Trophoblast cell (in vitro differentiated cells and primary cell): ENCODE measurements at regions not wholly inside any gene's neighbourhood (a gene's known extent, or its start where the extent isn't known, plus 50 kb on each side); places are given as distances from the start of the nearest gene placed in this dataset.
"Not testable (repeated sequence)": the region's sequence is repeated elsewhere in the genome, so short reads cannot be mapped to it uniquely, and the experiment has no call there.

ENCODE experiments used
- DNase-seq, 2 donors: peaks; one replicate each; pipeline ENCODE4 v3.0.0-alpha.2; 2016
- H2AFZ ChIP-seq: 2 replicates; pipeline ENCODE4 v1.6.1; 2013; ENCODE audit warnings: low read length, moderate library complexity, mild to moderate bottlenecking; ENCODE audit not compliant: insufficient read depth, poor library complexity
- H2AK5ac ChIP-seq: 2 replicates; pipeline ENCODE4 v1.6.1; 2013; ENCODE audit warnings: mild to moderate bottlenecking, low read length
- H2BK120ac ChIP-seq: 2 replicates; pipeline ENCODE4 v1.6.1; 2013; ENCODE audit warnings: low read length, mild to moderate bottlenecking, moderate library complexity; ENCODE audit not compliant: insufficient read depth, poor library complexity
- H2BK12ac ChIP-seq: 2 replicates; pipeline ENCODE4 v1.6.1; 2013; ENCODE audit warnings: mild to moderate bottlenecking, low read length, moderate library complexity
- H2BK5ac ChIP-seq: 2 replicates; pipeline ENCODE4 v1.6.1; 2013; ENCODE audit warnings: low read length, low read depth, moderate library complexity, mild to moderate bottlenecking; ENCODE audit not compliant: poor library complexity
- H3K14ac ChIP-seq: 2 replicates; pipeline ENCODE4 v1.6.1; 2013; ENCODE audit warnings: mild to moderate bottlenecking, low read length
- H3K18ac ChIP-seq: 2 replicates; pipeline ENCODE4 v1.6.1; 2013; ENCODE audit warnings: mild to moderate bottlenecking, low read length
- H3K23ac ChIP-seq: 2 replicates; pipeline ENCODE4 v1.6.1; 2013; ENCODE audit warnings: low read length
- H3K27ac ChIP-seq: 2 replicates; pipeline ENCODE4 v1.5.1; 2013; ENCODE audit warnings: low read depth, mild to moderate bottlenecking, inconsistent platforms, low read length, moderate library complexity
- H3K27me3 ChIP-seq: 2 replicates; pipeline ENCODE4 v1.6.1; 2013; ENCODE audit warnings: inconsistent platforms, mild to moderate bottlenecking, low read length, moderate library complexity; ENCODE audit not compliant: insufficient read depth
- H3K36me3 ChIP-seq, 2 experiments: 1 replicate in 1 of 2; 2 replicates in 1 of 2; pipeline ENCODE4 v1.6.1; 2013; ENCODE audit warnings: low read length in 2 of 2, mild to moderate bottlenecking in 2 of 2, moderate library complexity in 1 of 2; ENCODE audit not compliant: insufficient read depth in 2 of 2, control insufficient read depth in 1 of 2
- H3K4ac ChIP-seq: 2 replicates; pipeline ENCODE4 v1.6.1; 2013; ENCODE audit warnings: low read depth, mild to moderate bottlenecking, low read length, moderate library complexity
- H3K4me1 ChIP-seq, 2 experiments: 1 replicate in 1 of 2; 2 replicates in 1 of 2; pipeline ENCODE4 v1.6.1; 2013; ENCODE audit warnings: low read length in 2 of 2, mild to moderate bottlenecking in 2 of 2, moderate library complexity in 1 of 2; ENCODE audit not compliant: insufficient read depth in 2 of 2, control insufficient read depth in 1 of 2
- H3K4me2 ChIP-seq: 2 replicates; pipeline ENCODE4 v1.6.1; 2013; ENCODE audit warnings: inconsistent platforms, mild to moderate bottlenecking, low read length, moderate library complexity
- H3K4me3 ChIP-seq: 2 replicates; pipeline ENCODE4 v1.5.1; 2013; ENCODE audit warnings: mild to moderate bottlenecking, low read depth, low read length, inconsistent platforms
- H3K79me1 ChIP-seq: one replicate; pipeline ENCODE4 v1.6.1; 2013; ENCODE audit warnings: low read length
- H3K79me2 ChIP-seq: 2 replicates; pipeline ENCODE4 v1.6.1; 2013; ENCODE audit warnings: low read length, mild to moderate bottlenecking; ENCODE audit not compliant: control insufficient read depth, insufficient read depth, poor library complexity
- H3K9ac ChIP-seq: 2 replicates; pipeline ENCODE4 v1.6.1; 2013; ENCODE audit warnings: mild to moderate bottlenecking, low read length
- H3K9me3 ChIP-seq: 2 replicates; pipeline ENCODE4 v1.6.1; 2013; ENCODE audit warnings: low read depth, mild to moderate bottlenecking, control low read depth, inconsistent platforms, low read length; ENCODE audit not compliant: insufficient read depth
- H4K12ac ChIP-seq: 2 replicates; pipeline ENCODE4 v1.6.1; 2013; ENCODE audit warnings: low read depth, mild to moderate bottlenecking, low read length, moderate library complexity
- H4K8ac ChIP-seq: 2 replicates; pipeline ENCODE4 v1.6.1; 2013; ENCODE audit warnings: low read depth, mild to moderate bottlenecking, low read length, moderate library complexity
- H4K91ac ChIP-seq: one replicate; pipeline ENCODE4 v1.6.1; 2013; ENCODE audit warnings: low read depth, mild to moderate bottlenecking, low read length, moderate library complexity
- WGBS: extraction: QIAGEN DNeasy Blood & Tissue Kit; methylation state at CpG from one replicate; pipeline ENCODE4 v1.1.7; 2013; ENCODE audit warnings: missing lambda C conversion rate; ENCODE audit not compliant: insufficient read length, insufficient coverage; ENCODE audit errors: extremely low coverage; 5-methylcytosine and 5-hydroxymethylcytosine counted together

DNA sequence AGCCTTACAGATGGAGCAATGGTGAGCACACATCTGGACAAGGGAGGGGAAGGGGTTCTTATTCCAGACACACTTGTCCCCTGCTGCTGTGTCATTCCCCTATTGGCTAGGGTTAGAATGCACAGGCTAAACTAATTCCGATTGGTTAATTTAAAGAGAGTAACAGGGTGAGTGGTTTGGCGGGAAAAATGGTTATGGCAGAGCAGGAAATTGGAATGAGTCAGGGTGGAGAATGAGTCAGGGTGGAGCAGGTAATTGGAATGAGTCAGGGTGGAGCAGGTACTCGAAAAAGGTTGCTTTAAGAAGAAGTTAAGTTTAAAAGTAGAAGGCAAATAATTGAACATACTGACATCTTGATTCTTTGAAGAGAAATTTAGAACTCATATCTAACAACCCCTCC lies 112.5 kb downstream of the VSIG4 start:
- Histone ChIP-seq H3K4me1 (peaks cover 10 to 13% of the 10 kb centered on the region in 2 experiments), H3K79me1 (peaks cover 19% of the 10 kb centered on the region)
- H2AK5ac ChIP-seq, H4K8ac ChIP-seq, H2BK120ac ChIP-seq, H3K4me2 ChIP-seq, H3K9ac ChIP-seq, H3K18ac ChIP-seq, H3K9me3 ChIP-seq, H3K4ac ChIP-seq, H3K79me2 ChIP-seq, H3K27ac ChIP-seq, H3K27me3 ChIP-seq, H4K12ac ChIP-seq, H2AFZ ChIP-seq, H3K36me3 ChIP-seq, H3K14ac ChIP-seq, H2BK5ac ChIP-seq, H4K91ac ChIP-seq, H3K4me3 ChIP-seq, H3K23ac ChIP-seq, H2BK12ac ChIP-seq: not testable (repeated sequence)
- no CpG with 5 or more reads among the region's 3 CpGs for WGBS
- peak in 1 of 2 donors; percentile 0 for DNase-seq

DNA sequence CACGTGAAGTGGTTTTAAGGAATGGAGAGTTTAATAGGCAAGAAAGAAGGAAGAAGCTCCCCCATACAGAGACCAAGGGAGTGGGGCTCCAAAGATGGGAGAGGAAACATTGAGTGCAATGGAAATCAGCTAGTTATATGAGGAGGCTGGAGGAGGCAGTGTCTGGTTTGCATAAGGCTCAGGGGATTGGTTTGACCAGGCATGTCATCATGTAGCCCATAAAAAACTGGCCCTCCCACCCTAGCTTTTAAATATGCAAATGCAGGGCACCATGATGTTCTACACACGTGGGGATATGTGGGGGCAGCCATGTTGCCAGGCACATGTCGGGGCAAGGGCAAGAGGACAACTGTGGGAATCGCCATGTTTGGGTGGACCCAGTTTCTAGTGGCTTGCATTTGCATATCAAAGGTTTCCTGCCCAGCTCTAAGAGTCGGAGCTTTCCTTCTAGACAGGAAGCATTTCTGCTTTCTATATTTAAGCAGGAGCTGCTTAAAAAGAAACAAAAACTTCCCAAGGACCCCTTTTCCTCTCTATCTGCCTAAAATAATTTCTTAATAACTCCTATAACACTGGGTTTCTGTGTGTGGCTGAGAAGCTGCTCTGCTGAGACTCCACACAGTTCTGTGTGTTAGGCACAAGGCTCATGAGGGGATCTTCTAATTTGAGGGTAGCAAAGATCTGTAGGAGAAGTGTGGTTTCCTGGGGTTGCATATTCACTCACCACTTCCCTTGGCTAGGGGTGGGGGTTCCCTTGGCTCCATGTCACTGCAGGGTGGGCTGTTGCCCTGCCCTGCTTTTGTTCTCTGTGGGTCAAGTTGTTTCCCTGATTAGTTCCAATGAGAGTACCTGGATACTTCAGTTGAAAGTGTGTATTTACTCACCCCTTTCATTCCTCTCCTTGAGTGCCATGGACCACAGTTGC lies 113.5 kb downstream of the VSIG4 start:
- no peak overlapping the region for H2AFZ ChIP-seq

DNA sequence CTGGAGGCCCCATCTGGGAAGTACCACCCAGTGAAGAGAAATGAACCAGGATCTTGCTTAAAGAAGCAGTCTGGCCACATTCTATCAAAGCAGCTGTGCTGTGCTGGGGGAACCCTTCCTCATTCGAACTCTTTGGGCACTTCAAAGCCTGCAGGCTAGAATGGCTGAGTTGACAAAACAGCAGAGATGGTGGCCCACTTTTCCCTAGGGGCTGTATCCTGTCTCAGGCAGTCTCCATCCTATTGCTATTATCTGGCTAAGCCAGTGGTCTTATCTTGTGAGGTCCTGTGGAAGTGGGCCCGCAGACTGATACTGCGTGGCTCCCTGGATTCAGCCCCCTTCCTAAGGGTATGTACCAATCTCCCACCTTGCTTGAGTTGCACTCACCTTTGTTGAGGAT lies 114.3 kb downstream of the VSIG4 start:
- Histone ChIP-seq H3K27ac (no peak overlapping the region), H3K4me2 (no peak overlapping the region), H2AK5ac (peak overlapping the region; percentile 37), H3K27me3 (no peaks in the 10 kb centered on the region), H3K14ac (peak overlapping the region; percentile 25), H3K4me1 (peaks cover 10 to 13% of the 10 kb centered on the region in 2 experiments), H4K91ac (peak overlapping the region; percentile 43), H3K4ac (no peak overlapping the region), H4K12ac (no peak overlapping the region), H3K79me1 (peaks cover 13% of the 10 kb centered on the region), H3K36me3 (no peaks in the 10 kb centered on the region), H4K8ac (no peak overlapping the region), H3K9me3 (no peaks in the 10 kb centered on the region), H3K23ac (no peak overlapping the region), H2AFZ (no peak overlapping the region), H2BK12ac (peak overlapping the region; percentile 43), H3K79me2 (no peaks in the 10 kb centered on the region), H3K4me3 (no peak overlapping the region), H3K9ac (no peak overlapping the region), H3K18ac (peak overlapping the region; percentile 23), H2BK120ac (peak overlapping the region; percentile 11), H2BK5ac (peak overlapping the region; percentile 40)
- DNase-seq, result no peak
- no CpG with 5 or more reads among the region's 3 CpGs for WGBS

More for the DNA sequence above, 113.5 kb downstream of the VSIG4 start:
- Histone ChIP-seq H3K18ac (no peak overlapping the region), H3K36me3 (no peaks in the 10 kb centered on the region), H3K4me1 (peaks cover 10 to 13% of the 10 kb centered on the region in 2 experiments), H3K9me3 (no peaks in the 10 kb centered on the region), H3K9ac (no peak overlapping the region), H4K8ac (peak overlapping the region; percentile 19), H3K27ac (no peak overlapping the region), H3K79me2 (no peaks in the 10 kb centered on the region), H3K4me3 (no peak overlapping the region), H2BK12ac (peak overlapping the region; percentile 58), H3K4ac (no peak overlapping the region), H3K23ac (no peak overlapping the region), H3K4me2 (no peak overlapping the region), H3K14ac (no peak overlapping the region), H3K27me3 (no peaks in the 10 kb centered on the region), H4K91ac (no peak overlapping the region), H2BK120ac (peak overlapping the region; percentile 66), H4K12ac (no peak overlapping the region), H2AK5ac (peak overlapping the region; percentile 46), H3K79me1 (peaks cover 12% of the 10 kb centered on the region), H2BK5ac (peak overlapping the region; percentile 21)
- no peak for DNase-seq
- no CpG with 5 or more reads among the region's 5 CpGs for WGBS

DNA sequence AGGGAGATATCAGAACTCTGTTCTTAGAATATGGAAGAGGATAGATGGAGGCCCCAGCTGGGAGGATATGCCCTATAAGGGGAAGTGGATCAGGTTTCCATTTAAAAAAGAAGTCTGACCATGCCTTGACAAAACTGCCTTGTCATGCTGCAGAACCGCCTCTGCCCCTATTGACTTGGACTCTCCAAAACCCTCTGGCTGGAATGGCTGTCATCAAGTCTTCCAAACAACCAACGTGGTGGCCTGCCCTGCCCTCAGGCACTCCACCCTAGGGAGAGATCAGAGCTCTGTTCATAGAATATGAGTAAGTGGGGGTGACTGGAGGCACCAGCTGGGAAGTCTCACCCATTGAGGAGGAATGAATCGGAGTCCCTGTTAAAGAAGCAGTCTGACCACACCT lies 114.9 kb downstream of the VSIG4 start:
- H3K23ac ChIP-seq, result no peak overlapping the region
- H3K4ac ChIP-seq, result peak overlapping the region; percentile 58
- H2BK12ac ChIP-seq, result peak overlapping the region; percentile 98

More for the DNA sequence above, 114.9 kb downstream of the VSIG4 start:
- peak overlapping the region; percentile 79 for H2BK120ac ChIP-seq
- H4K12ac ChIP-seq, result no peak overlapping the region
- H4K8ac ChIP-seq, result peak overlapping the region; percentile 1
- no peaks in the 10 kb centered on the region for H3K27me3 ChIP-seq
- peak overlapping the region; percentile 64 for H3K27ac ChIP-seq
- no peak overlapping the region for H3K4me2 ChIP-seq
- H2AK5ac ChIP-seq, result peak overlapping the region; percentile 65
- H3K79me2 ChIP-seq, result no peaks in the 10 kb centered on the region
- no peaks in the 10 kb centered on the region for H3K36me3 ChIP-seq
- peaks cover 13% of the 10 kb centered on the region for H3K79me1 ChIP-seq
- peak in 1 of 2 donors; percentile 15 for DNase-seq
- peak overlapping the region; percentile 93 for H4K91ac ChIP-seq
- H2AFZ ChIP-seq, result no peak overlapping the region
- no peak overlapping the region for H3K4me3 ChIP-seq
- WGBS, result no CpG with 5 or more reads among the region's 3 CpGs
- H3K18ac ChIP-seq, result peak overlapping the region; percentile 35
- peak overlapping the region; percentile 86 for H2BK5ac ChIP-seq
- H3K9me3 ChIP-seq, result no peaks in the 10 kb centered on the region
- H3K9ac ChIP-seq, result no peak overlapping the region
- peak overlapping the region; percentile 92 for H3K14ac ChIP-seq
- H3K4me1 ChIP-seq, result peaks cover 13 to 14% of the 10 kb centered on the region in 2 experiments
